DMS 273 (cell line): ENCODE measurements at regions not wholly inside any gene's neighbourhood (a gene's known extent, or its start where the extent isn't known, plus 50 kb on each side); places are given as distances from the start of the nearest gene placed in this dataset.
A peak's percentile ranks its signal among the peaks of the same experiment; 100 is the strongest.

ENCODE experiments used
- DNase-seq: peaks from one replicate; lab custom pipeline; 2025; ENCODE audit not compliant: unreplicated experiment; lab: John Stamatoyannopoulos, UW

DNA sequence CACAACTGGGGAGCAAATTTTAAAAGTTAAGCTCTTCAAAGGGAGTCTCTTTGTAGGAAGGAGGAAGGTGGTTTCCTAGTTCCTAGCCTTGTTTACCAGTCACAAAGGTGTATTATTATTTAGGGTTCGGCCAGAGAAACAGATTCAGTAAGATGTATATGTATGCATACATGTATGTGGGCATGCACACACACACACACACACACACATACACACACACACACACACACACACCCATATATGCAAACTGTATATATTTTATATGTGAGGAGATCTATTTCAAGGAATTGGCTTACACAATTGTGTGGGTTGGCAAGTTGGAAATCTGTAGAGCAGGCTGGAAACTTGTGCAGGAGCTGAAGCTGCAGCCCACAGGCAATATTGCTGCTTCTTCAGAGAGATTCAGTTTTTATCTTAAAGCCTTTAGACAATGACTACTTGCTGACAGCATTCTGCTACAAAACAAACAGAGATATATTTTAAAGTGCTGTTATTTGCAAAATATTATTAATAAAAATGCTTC lies 75.3 kb upstream of the DNAH5 start:
- no peak for DNase-seq

DNA sequence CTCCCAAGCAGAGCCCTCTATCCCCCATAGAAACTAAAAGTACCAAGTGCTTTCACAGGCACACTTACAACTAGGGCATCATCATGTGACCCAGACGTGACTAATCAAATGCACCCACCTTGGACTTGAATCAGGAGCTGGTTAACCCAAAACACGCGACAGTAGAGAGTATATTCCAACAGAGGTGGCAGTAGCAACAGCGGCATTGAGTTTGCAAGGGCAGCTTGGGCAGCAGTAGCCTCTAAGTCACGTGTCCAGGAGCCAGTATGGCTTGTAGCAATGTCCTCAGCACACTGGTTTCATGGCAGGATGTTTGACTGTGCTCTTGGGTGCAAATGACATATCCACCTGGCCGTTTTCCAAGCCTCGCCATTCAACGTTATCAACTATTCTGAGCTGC lies 73.4 kb upstream of the DNAH5 start:
- no peak for DNase-seq

DNA sequence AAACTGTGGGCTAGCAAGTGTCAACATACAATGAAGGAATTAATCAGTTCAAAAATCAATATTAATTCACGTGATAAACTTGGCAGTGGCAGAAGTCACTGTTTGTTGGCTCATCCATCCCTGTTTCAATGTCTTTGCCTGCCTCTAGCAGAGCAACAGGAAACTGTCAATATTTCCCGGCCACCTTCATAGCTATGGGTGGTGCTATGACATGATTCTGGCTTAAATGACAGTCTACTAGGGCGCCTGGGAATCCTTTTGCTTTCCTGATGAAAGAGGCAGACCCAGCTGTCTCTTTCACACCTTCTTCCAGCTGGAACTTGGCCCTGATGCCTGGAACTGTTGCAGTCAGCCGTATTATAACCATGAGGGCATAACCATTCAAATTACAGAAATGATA lies 72.1 kb upstream of the DNAH5 start:
- DNase-seq = peak; percentile 70

DNA sequence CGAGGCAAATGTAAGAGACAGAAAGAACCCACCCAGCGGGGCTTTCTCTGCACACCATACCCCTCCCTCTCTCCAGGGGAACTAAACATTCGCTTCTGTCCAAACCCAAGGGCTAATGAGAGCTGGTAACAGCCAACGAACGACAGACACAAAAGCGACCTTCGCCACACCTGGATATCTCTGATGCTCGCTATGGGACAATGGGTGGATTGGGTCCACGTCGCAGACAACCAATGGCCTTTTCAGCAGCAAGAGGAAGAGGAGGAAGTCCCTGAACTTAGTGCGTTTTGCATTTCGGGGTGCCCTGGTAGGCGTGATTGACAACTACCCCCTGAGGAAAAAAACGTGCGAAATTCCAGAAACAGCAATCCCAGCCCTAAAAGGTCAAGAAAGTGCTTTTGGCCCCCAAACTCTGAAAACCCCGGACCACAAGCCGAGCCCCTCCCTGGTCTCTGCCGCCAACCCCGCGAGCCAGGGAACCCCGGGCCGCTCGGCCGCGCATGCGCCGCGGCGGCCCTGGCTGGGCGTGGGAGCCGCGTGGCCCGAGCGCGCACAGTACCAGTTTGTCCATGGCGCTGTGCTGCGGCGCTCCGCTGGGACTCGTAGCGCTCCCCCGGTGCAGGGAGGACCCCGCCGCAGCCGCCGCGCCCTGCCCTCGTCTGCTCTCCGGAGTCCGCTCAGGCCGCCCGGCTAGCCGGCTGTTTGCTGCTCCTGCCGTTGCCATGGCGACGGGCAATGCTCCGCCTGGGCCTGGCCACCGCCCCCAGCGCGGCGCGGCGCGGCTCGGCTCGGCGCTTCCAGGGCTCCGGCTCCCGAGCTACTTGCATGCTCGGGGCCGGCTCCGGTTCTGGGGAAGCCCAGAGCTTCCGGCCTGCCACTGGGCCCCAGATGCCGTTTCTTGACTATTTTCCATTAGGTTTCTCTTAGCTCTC lies 66.9 kb upstream of the DNAH5 start:
- peak; percentile 98 for DNase-seq

DNA sequence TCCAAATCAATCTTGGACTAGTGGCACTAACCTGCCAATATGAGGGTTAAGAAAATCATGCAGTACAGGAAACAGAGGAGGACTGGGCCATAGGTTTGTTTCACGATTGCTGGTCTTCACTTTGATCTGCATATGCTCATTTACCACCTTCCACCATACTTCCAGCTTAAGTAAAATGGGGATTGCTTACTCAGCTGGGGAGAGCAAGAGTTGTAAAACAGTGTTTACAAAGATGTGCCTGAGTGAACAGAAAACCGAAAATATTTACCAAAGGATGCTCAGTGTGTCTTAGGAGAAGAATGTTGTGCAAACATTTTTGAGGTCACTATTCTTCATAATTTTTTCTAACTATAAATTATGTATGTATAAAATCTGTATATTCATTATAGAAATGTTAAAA lies 65.1 kb upstream of the DNAH5 start:
- DNase-seq = no peak

DNA sequence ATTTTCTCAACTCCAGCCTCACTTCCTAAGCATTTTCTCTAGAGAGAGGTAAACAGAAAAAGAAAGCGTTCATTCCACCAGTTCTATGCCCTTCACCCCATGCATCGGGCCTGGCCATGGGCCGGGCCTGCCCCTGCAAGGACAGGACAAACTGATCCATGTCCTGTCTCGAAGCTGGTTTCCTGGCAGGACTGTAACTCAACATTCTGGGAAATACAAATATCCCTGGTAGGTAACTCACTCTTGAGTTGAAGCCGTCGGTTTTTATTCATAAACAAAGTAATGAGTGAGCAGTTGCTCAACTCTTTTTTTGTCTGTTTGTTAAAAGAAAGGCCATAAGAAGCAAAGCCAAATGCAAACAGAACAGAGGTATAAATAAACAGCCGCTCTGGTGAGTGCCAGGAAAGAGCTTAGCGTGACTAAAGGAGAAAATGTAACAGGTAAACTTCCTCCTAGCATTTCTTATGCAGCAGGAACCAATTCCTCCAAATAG lies 64.4 kb upstream of the DNAH5 start:
- no peak for DNase-seq

DNA sequence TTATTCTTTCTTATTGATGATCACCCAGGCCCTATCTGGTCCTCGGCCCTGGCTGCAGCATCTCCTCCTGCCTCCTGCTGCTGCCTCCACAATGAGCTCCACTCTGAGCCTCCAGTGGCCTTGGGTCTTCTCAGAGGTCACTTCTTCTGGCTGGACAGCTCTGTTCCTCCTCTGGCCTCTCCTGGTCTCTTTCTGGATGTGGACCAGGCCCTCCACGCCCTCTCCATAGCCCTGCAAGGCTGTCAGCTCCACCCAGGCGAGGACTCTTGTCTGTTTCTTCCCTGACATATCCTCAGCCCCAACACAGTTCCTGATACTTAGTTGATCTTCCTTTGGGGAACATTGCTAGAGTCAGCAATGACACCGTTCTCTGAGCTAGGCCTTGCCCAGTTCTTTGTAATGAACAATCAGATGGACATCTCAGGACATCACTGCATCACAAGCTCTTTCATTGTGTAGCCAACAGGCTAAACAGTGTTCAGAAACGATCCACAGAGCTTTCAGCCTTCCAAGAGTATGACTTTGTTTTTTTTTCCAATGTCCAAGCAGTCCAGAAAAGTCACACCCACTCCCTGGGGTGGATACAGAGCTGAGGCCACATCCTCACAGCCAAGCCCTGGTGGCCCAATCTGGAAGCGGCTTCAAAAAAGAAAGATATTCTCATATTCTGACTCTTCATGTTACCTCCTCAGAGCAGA lies 62.5 kb upstream of the DNAH5 start:
- no peak for DNase-seq

DNA sequence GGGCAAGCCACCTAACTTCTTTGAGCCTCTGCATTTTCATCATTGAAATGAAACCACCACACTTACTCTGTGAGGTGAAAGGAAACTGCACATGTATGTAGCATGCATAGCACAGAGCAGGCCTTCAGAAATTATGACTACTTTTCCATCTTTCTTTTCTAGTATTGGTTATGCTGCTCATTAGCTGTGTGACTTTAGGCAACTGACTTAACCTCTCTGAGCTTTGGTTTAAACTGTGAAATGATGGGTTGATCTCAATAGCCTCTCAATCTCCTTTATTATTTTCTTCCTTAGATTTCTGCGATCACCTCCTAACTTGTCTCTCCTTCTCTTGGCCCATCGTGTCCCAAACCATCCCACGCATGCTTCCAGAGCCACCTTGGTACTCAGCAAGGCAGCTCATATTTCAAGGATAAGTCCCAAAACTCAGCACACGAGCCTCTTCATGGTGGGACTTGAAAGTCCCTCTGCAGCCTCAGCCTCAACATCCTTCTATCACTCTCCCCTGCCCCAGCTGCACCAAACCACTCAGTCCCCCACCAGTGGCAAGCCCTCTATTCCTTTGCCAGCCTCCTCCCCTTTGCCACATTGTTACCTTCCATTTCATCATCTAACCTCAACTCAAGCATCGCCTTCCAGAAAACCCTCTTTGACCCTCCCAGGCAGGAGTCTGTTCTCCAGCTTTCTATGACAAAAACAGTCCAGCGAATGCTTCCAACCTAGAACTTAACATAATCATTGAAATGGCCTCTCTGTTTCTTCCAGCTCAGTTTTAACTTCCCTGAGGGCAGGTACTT lies 60.3 kb upstream of the DNAH5 start:
- DNase-seq = no peak

DNA sequence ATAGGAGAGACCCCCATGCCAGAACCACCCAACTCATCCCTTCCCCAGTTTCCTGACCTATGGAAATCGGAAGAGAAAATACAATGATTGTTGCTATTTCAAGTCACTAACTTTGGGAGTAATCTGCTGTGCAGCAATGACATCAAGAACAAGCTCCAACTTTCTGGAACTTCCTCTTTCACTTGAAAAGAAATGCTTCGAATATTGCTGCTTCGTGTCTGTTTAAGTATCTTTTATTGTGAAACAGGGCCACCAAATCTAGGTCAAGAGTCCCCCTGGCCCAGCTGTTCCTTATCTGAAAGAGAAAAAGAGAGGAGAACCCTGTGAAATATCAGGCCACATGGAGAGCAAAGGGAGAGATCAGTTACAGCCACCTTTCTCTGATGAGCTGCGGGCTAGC lies 59.4 kb upstream of the DNAH5 start:
- no peak for DNase-seq

DNA sequence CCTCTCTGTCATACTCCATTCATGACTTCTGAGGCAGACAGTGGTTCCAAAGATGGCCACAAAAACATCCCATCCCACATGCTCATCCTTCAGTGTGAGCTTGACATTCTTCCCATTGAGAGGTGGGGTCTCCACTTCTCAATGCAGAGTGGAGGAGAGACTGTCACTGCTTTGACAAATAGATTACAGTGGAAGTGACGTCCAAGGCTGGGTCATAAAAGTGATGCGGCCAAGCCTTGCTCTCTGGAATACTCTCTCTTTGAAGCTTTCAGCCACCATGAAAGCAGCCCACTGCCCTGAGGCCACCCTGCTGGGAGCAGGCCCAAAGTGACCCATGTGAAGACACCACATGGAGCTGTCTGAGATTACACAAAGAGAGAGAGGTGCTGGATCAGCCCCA lies 59.0 kb upstream of the DNAH5 start:
- DNase-seq = no peak

DNA sequence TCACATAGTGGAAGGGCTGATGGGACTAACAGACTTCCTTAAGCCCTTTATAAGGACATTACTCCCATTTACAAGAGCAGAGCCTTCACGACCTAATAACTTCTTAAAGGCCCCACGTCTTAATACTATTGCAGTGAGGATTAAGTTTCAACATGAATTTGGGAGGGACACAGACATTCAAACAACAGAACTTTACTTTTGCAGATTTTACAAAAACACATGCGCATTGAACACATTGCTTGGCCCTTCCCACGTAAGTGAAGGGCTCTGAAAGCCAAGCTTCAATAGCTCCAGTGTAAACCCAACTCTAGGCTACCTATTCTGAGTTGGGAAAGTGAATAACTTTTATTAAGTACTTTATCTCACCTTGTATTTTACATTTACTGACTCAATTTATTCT lies 53.8 kb upstream of the DNAH5 start:
- DNase-seq = no peak

DNA sequence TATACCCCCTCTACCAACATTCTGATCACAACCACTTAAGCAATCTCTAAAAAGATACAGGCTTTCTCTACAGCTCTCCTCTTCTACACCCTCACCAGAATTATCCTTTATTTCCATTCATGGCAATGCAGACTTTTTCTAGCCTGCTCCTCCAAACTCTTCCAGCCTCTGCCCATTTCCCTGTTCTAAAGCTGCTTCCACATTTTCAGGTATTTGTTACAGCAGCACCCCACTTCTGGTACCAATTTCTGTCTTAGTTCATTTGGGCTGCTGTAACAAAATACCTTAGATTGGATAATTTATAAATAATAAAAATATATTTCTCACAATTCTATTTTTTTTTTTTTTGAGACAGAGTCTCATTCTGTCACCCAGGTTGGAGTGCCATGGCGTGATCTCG lies 53.0 kb upstream of the DNAH5 start:
- DNase-seq = no peak

DNA sequence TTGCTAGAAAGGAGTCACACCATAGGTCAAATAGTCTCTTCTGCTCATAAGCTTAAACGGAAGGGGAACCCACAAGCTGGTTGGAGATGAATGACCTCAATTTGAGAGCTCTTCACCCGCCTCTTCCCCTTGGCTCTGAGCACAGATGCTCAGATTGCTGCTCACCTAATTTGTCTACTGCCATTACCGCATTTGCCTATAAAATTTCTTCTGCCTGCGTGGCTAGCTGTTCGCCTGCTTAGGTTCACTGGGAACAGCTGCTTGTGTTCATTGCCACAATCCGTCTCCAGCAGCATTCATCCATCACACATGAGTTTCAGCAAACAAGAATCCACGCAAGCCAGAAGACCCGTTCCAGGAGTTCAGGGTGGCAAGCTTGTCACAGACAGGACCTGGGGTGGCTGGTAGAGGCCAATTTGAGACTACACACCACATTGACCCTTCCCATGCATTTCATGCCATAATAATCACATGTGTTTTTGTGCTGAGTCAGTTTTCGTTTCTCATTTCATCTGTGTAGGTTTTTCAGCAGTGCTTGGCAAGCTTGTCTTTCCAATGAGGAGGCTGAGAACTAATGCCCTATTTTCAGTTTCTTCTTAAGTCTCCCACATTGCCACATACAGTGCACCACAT lies 50.2 kb upstream of the DNAH5 start:
- DNase-seq = peak; percentile 61
